Thoracic aorta (tissue), 2 donors: ENCODE measurements at regions not wholly inside any gene's neighbourhood (a gene's known extent, or its start where the extent isn't known, plus 50 kb on each side); places are given as distances from the start of the nearest gene placed in this dataset.

Experiments
- ATAC-seq: fragments of 150-250 bp; one replicate; pipeline ENCODE4 v1.8.0; 2017; ENCODE audit warnings: low read depth; ENCODE audit not compliant: insufficient number of reproducible peaks, low FRiP score
- DNase-seq: peaks from one replicate; pipeline ENCODE4 v3.0.0-alpha.2; 2020; ENCODE audit warnings: low spot score
- H3K27ac ChIP-seq, 2 donors: fragments of 200-600 bp; sonication (generic); 1 replicate in 1 of 2; 2 replicates in 1 of 2; pipeline ENCODE4 v1.5.1; 2016; ENCODE audit warnings: mild to moderate bottlenecking in 2 of 2, moderate library complexity in 2 of 2
- H3K27me3 ChIP-seq: fragments of 200-600 bp; sonication (generic); replicated peaks from 2 replicates; pipeline ENCODE4 v1.6.0; 2016; ENCODE audit warnings: mild to moderate bottlenecking; ENCODE audit not compliant: insufficient read depth
- H3K36me3 ChIP-seq: fragments of 200-600 bp; sonication (generic); one replicate; pipeline ENCODE4 v1.5.1; 2016
- H3K4me1 ChIP-seq, 2 donors: fragments of 200-600 bp; sonication (generic); 1 replicate in 1 of 2; 2 replicates in 1 of 2; pipeline versions ENCODE4 v1.5.1 to v1.6.0; 2016; ENCODE audit warnings: low read depth in 2 of 2, mild to moderate bottlenecking in 1 of 2; ENCODE audit not compliant: control insufficient read depth in 1 of 2
- H3K4me3 ChIP-seq: fragments of 200-600 bp; sonication (generic); 2 replicates; pipeline ENCODE4 v1.5.1; 2016; ENCODE audit warnings: mild to moderate bottlenecking
- H3K9me3 ChIP-seq: fragments of 200-600 bp; sonication (generic); 2 replicates; pipeline ENCODE4 v1.5.1; 2016
- TF ChIP-seq, protein P1 (sequence below): fragments of 200-600 bp; sonication (generic); IDR thresholded peaks from one replicate; pipeline ENCODE4 v1.5.1; 2019; ENCODE audit warnings: antibody characterized with exemption

DNA sequence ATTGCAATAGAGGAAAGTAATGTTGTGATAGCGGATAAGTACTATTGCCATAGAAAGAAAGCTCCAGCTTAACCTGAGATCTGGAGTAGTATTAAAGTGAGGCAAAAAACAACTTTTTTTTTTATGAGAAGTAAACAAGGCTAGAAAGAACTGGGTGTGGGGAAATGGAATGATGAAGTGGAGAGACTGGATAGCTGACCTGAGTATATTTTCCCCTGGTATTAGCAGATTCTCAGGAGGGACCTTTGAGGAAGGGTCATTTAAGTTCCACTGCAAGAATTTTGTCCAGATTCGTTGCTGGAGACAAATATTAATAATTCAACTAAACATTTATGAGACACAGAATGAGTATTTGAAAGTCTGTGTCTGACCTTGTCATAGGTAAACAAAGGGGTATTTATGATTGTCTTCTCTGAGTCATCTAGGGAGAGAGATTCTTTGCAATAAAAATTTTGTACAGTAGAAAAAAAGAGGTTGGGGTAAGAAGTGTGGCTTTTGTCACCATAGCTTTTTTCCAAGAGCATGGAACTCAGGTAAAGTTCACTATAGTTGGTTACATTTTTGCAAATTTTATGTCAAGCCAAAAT lies 2095.9 kb downstream of the ARAP2 start:
- Histone ChIP-seq H3K4me1 (no peaks in the 10 kb centered on the region), H3K9me3 (no peaks in the 10 kb centered on the region), H3K36me3 (no peaks in the 10 kb centered on the region), H3K27me3 (no peaks in the 10 kb centered on the region), H3K27ac (no peak overlapping the region), H3K4me3 (no peak overlapping the region)
- no peak for ATAC-seq
- DNase-seq: no peak
- TF ChIP-seq, protein P1, sequence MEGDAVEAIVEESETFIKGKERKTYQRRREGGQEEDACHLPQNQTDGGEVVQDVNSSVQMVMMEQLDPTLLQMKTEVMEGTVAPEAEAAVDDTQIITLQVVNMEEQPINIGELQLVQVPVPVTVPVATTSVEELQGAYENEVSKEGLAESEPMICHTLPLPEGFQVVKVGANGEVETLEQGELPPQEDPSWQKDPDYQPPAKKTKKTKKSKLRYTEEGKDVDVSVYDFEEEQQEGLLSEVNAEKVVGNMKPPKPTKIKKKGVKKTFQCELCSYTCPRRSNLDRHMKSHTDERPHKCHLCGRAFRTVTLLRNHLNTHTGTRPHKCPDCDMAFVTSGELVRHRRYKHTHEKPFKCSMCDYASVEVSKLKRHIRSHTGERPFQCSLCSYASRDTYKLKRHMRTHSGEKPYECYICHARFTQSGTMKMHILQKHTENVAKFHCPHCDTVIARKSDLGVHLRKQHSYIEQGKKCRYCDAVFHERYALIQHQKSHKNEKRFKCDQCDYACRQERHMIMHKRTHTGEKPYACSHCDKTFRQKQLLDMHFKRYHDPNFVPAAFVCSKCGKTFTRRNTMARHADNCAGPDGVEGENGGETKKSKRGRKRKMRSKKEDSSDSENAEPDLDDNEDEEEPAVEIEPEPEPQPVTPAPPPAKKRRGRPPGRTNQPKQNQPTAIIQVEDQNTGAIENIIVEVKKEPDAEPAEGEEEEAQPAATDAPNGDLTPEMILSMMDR: no peak

- H3K27me3 ChIP-seq: no peaks in the 10 kb centered on the region
Observed at GRCh38 chr4:34157547-34157946, 2086.8 kb downstream of the ARAP2 start.

DNA sequence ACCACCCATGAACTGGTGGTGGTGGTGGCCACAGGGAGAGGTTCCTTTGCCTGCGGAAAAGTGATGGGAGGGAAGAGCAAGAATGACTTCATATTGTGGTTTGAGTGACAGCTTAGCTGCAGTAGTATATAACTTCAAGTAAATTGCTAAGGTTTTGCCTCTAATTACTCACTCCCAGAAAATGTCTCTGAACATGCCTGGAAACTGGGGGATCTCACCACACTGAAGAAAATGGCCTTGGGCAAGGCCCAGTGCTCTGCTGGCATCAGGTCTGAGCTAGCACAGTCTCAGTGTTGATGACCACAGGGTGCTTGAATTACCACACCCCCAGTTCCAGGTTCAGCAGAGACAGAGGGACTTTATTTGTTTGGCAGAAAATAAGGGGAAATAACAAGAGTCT lies 2085.4 kb downstream of the ARAP2 start:
- no peaks in the 10 kb centered on the region for H3K27me3 ChIP-seq
- H3K4me3 ChIP-seq: no peak overlapping the region
- DNase-seq: no peak
- no peaks in the 10 kb centered on the region for H3K4me1 ChIP-seq
- no peak overlapping the region for H3K27ac ChIP-seq
- TF ChIP-seq, protein P1: no peak
- H3K36me3 ChIP-seq: no peaks in the 10 kb centered on the region
- H3K9me3 ChIP-seq: no peaks in the 10 kb centered on the region
- no peak for ATAC-seq

More at GRCh38 chr4:34157547-34157946, 2086.8 kb downstream of the ARAP2 start:
- Histone ChIP-seq H3K27ac (no peak overlapping the region), H3K36me3 (no peaks in the 10 kb centered on the region), H3K4me3 (no peak overlapping the region), H3K4me1 (no peaks in the 10 kb centered on the region), H3K9me3 (no peaks in the 10 kb centered on the region)
- DNase-seq: no peak
- no peak for ATAC-seq
- TF ChIP-seq, protein P1: no peak

DNA sequence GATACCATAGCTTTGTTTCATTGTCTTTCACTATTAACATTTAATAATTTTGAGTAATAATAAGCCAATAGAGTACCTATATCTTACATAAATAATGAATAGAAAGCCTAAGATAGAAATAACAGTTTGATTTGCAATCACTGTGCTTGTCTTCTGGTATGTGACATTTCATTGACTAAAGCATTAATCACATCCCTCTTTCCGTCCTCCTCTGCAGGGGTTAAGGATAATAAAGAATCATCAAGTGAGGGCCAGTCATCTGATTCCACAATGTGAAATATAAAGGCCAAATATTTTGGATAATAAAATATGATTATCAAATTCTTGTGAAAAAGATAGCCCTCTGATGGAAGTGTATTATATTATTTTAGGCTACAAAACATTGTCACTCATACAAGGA lies 2073.4 kb downstream of the ARAP2 start:
- no peak for ATAC-seq
- Histone ChIP-seq H3K4me1 (no peaks in the 10 kb centered on the region), H3K36me3 (no peaks in the 10 kb centered on the region)

GRCh38 chr4:34176609-34177008 lies 2067.7 kb downstream of the ARAP2 start:
- Histone ChIP-seq H3K27ac (no peak overlapping the region), H3K9me3 (no peaks in the 10 kb centered on the region), H3K4me1 (no peaks in the 10 kb centered on the region), H3K4me3 (no peak overlapping the region), H3K27me3 (no peaks in the 10 kb centered on the region), H3K36me3 (no peaks in the 10 kb centered on the region)
- no peak for DNase-seq
- no peak for ATAC-seq
- TF ChIP-seq, protein P1: no peak

More for the DNA sequence above, 2073.4 kb downstream of the ARAP2 start:
- TF ChIP-seq, protein P1: no peak
- Histone ChIP-seq H3K27me3 (no peaks in the 10 kb centered on the region), H3K27ac (no peak overlapping the region), H3K4me3 (no peak overlapping the region), H3K9me3 (no peaks in the 10 kb centered on the region)
- no peak for DNase-seq
